ENCODE measurements at regions not wholly inside any gene's neighbourhood (a gene's known extent, or its start where the extent isn't known, plus 50 kb on each side); places are given as distances from the start of the nearest gene placed in this dataset.
"Not testable (repeated sequence)": the region's sequence is repeated elsewhere in the genome, so short reads cannot be mapped to it uniquely, and the experiment has no call there.

GRCh38 chr12:95380997-95381786, 92.8 kb upstream of the METAP2 start:
- Histone ChIP-seq H3K4me3 (ENCODE audit: low read depth, low read length, poor library complexity, severe bottlenecking) (no peak overlapping the region), H3K9me3 (ENCODE audit: low read length) (no peaks in the 10 kb centered on the region), H3K36me3 (ENCODE audit: insufficient read depth, low read length) (no peaks in the 10 kb centered on the region), H3K4me2 (ENCODE audit: low read length) (no peak overlapping the region), H3K27ac (ENCODE audit: low read depth, low read length, poor library complexity, severe bottlenecking) (no peak overlapping the region), H3K4me1 (ENCODE audit: insufficient read depth, low read length, poor library complexity, severe bottlenecking) (peaks cover 18% of the 10 kb centered on the region), H3K9me2 (ENCODE audit: insufficient read depth, low read length) (no peaks in the 10 kb centered on the region), H2AFZ (ENCODE audit: low read length) (no peak overlapping the region), H4K20me1 (ENCODE audit: insufficient read depth, low read length) (no peaks in the 10 kb centered on the region), H3K79me2 (ENCODE audit: insufficient read depth, low read depth, low read length) (no peaks in the 10 kb centered on the region)
- POLR2A ChIA-PET = interaction anchor here (0.6 to 1.3 kb wide), 3 partner anchors 31 to 1019 kb away, joined by 3 to 6 read pairs (median 4); no protein-coding TSS in a partner anchor
- no peak for TF ChIP-seq EZH2phosphoT487 (IDR thresholded peaks at IDR 0.05; ENCODE audit: borderline replicate concordance, low read depth, low read length)
- TF ChIP-seq CTCF (conservative IDR thresholded peaks at IDR 0.05; ENCODE audit: low read length) = no peak
- BruUV-seq (replicated peaks) = no TSS peak
- CTCF ChIA-PET (ENCODE audit: unreplicated experiment) = no interaction called here
- intact Hi-C loops (cut with micrococcal nuclease; ENCODE audit: unreplicated experiment) = no loop called here
- no peak for DNase-seq (ENCODE audit: low spot score)

GRCh38 chr12:95383920-95384319, 90.0 kb upstream of the METAP2 start:
- POLR2A ChIA-PET; BruUV-seq (replicated peaks): not testable (repeated sequence)

GRCh38 chr12:95384785-95385184, 89.2 kb upstream of the METAP2 start:
- Histone ChIP-seq H3K4me2 (ENCODE audit: low read length) (peak overlapping the region; percentile 68), H3K9me3 (ENCODE audit: low read length) (no peaks in the 10 kb centered on the region), H3K36me3 (ENCODE audit: insufficient read depth, low read length) (no peaks in the 10 kb centered on the region), H3K9me2 (ENCODE audit: insufficient read depth, low read length) (no peaks in the 10 kb centered on the region), H3K79me2 (ENCODE audit: insufficient read depth, low read depth, low read length) (no peaks in the 10 kb centered on the region), H2AFZ (ENCODE audit: low read length) (peak overlapping the region; percentile 81), H3K4me1 (ENCODE audit: insufficient read depth, low read length, poor library complexity, severe bottlenecking) (peaks cover 51% of the 10 kb centered on the region), H3K27ac (ENCODE audit: low read depth, low read length, poor library complexity, severe bottlenecking) (peak overlapping the region; percentile 51), H4K20me1 (ENCODE audit: insufficient read depth, low read length) (no peaks in the 10 kb centered on the region), H3K4me3 (ENCODE audit: low read depth, low read length, poor library complexity, severe bottlenecking) (peak overlapping the region; percentile 40)
- intact Hi-C loops (cut with micrococcal nuclease; ENCODE audit: unreplicated experiment) = no loop called here
- BruUV-seq (replicated peaks) = no TSS peak
- no peak for DNase-seq (ENCODE audit: low spot score)
- TF ChIP-seq CTCF (conservative IDR thresholded peaks at IDR 0.05; ENCODE audit: low read length) = no peak
- no peak for TF ChIP-seq EZH2phosphoT487 (IDR thresholded peaks at IDR 0.05; ENCODE audit: borderline replicate concordance, low read depth, low read length)
- CTCF ChIA-PET (ENCODE audit: unreplicated experiment) = no interaction called here
- POLR2A ChIA-PET = interaction anchor here (0.6 to 0.8 kb wide), 3 partner anchors 44 to 774 kb away, joined by 4 to 5 read pairs (median 4); no protein-coding TSS in a partner anchor

More at GRCh38 chr12:95383920-95384319, 90.0 kb upstream of the METAP2 start:
- H3K4me1 ChIP-seq (ENCODE audit: insufficient read depth, low read length, poor library complexity, severe bottlenecking) = peaks cover 42% of the 10 kb centered on the region
- H3K36me3 ChIP-seq (ENCODE audit: insufficient read depth, low read length); DNase-seq (ENCODE audit: low spot score); H2AFZ ChIP-seq (ENCODE audit: low read length); H3K9me3 ChIP-seq (ENCODE audit: low read length); intact Hi-C loops (cut with micrococcal nuclease; ENCODE audit: unreplicated experiment); H3K4me2 ChIP-seq (ENCODE audit: low read length); H4K20me1 ChIP-seq (ENCODE audit: insufficient read depth, low read length); H3K9me2 ChIP-seq (ENCODE audit: insufficient read depth, low read length); H3K4me3 ChIP-seq (ENCODE audit: low read depth, low read length, poor library complexity, severe bottlenecking); H3K27ac ChIP-seq (ENCODE audit: low read depth, low read length, poor library complexity, severe bottlenecking); CTCF ChIA-PET (ENCODE audit: unreplicated experiment); H3K79me2 ChIP-seq (ENCODE audit: insufficient read depth, low read depth, low read length): not testable (repeated sequence)
